ENCODE measurements at regions not wholly inside any gene's neighbourhood (a gene's known extent, or its start where the extent isn't known, plus 50 kb on each side); places are given as distances from the start of the nearest gene placed in this dataset.
"Not testable (repeated sequence)": the region's sequence is repeated elsewhere in the genome, so short reads cannot be mapped to it uniquely, and the experiment has no call there.

GRCh38 chr3:3902161-3902560, 102.9 kb downstream of the LRRN1 start:
- in situ Hi-C loops (cut with HindIII; ENCODE audit: low pct_unique_long_range_greater_than_20kb, low sequenced_read_pairs), result no loop called here
- no peak for DNase-seq (ENCODE audit: low read depth)

- in situ Hi-C loops (cut with HindIII; ENCODE audit: low pct_unique_long_range_greater_than_20kb, low sequenced_read_pairs), result no loop called here
- no peak for DNase-seq (ENCODE audit: low read depth)
These were observed 106.9 kb downstream of the LRRN1 start for GRCh38 chr3:3906171-3906570.

GRCh38 chr3:3907023-3907422, 107.8 kb downstream of the LRRN1 start:
- in situ Hi-C loops (cut with HindIII; ENCODE audit: low pct_unique_long_range_greater_than_20kb, low sequenced_read_pairs), result no loop called here
- DNase-seq (ENCODE audit: low read depth), result no peak

- no peak for DNase-seq (ENCODE audit: low read depth)
- in situ Hi-C loops (cut with HindIII; ENCODE audit: low pct_unique_long_range_greater_than_20kb, low sequenced_read_pairs), result no loop called here
These were observed 119.5 kb downstream of the LRRN1 start for GRCh38 chr3:3918763-3919162.

- DNase-seq (ENCODE audit: low read depth), result no peak
- in situ Hi-C loops (cut with HindIII; ENCODE audit: low pct_unique_long_range_greater_than_20kb, low sequenced_read_pairs), result no loop called here
These were observed 120.1 kb downstream of the LRRN1 start for GRCh38 chr3:3919316-3919715.

- in situ Hi-C loops (cut with HindIII; ENCODE audit: low pct_unique_long_range_greater_than_20kb, low sequenced_read_pairs), result no loop called here
- no peak for DNase-seq (ENCODE audit: low read depth)
These were observed 124.4 kb downstream of the LRRN1 start for GRCh38 chr3:3923619-3924018.

GRCh38 chr3:3927198-3927597, 128.0 kb downstream of the LRRN1 start:
- no peak for DNase-seq (ENCODE audit: low read depth)
- in situ Hi-C loops (cut with HindIII; ENCODE audit: low pct_unique_long_range_greater_than_20kb, low sequenced_read_pairs), result no loop called here

- no peak for DNase-seq (ENCODE audit: low read depth)
- in situ Hi-C loops (cut with HindIII; ENCODE audit: low pct_unique_long_range_greater_than_20kb, low sequenced_read_pairs), result no loop called here
These were observed 128.7 kb downstream of the LRRN1 start for GRCh38 chr3:3927965-3928364.

GRCh38 chr3:3941380-3941779, 142.1 kb downstream of the LRRN1 start:
- in situ Hi-C loops (cut with HindIII; ENCODE audit: low pct_unique_long_range_greater_than_20kb, low sequenced_read_pairs); DNase-seq (ENCODE audit: low read depth): not testable (repeated sequence)

GRCh38 chr3:3951071-3951470, 151.8 kb downstream of the LRRN1 start:
- in situ Hi-C loops (cut with HindIII; ENCODE audit: low pct_unique_long_range_greater_than_20kb, low sequenced_read_pairs), result no loop called here
- DNase-seq (ENCODE audit: low read depth), result no peak

- DNase-seq (ENCODE audit: low read depth), result no peak
- in situ Hi-C loops (cut with HindIII; ENCODE audit: low pct_unique_long_range_greater_than_20kb, low sequenced_read_pairs), result no loop called here
These were observed 152.3 kb downstream of the LRRN1 start for GRCh38 chr3:3951501-3951900.

GRCh38 chr3:3962867-3963266, 163.6 kb downstream of the LRRN1 start:
- in situ Hi-C loops (cut with HindIII; ENCODE audit: low pct_unique_long_range_greater_than_20kb, low sequenced_read_pairs); DNase-seq (ENCODE audit: low read depth): not testable (repeated sequence)

GRCh38 chr3:3984053-3984452, 184.8 kb downstream of the LRRN1 start:
- in situ Hi-C loops (cut with HindIII; ENCODE audit: low pct_unique_long_range_greater_than_20kb, low sequenced_read_pairs), result no loop called here
- no peak for DNase-seq (ENCODE audit: low read depth)

GRCh38 chr3:3991598-3991997, 192.4 kb downstream of the LRRN1 start:
- DNase-seq (ENCODE audit: low read depth), result no peak
- in situ Hi-C loops (cut with HindIII; ENCODE audit: low pct_unique_long_range_greater_than_20kb, low sequenced_read_pairs), result no loop called here

- in situ Hi-C loops (cut with HindIII; ENCODE audit: low pct_unique_long_range_greater_than_20kb, low sequenced_read_pairs), result no loop called here
- DNase-seq (ENCODE audit: low read depth), result no peak
These were observed 193.2 kb downstream of the LRRN1 start for GRCh38 chr3:3992312-3992874.

- in situ Hi-C loops (cut with HindIII; ENCODE audit: low pct_unique_long_range_greater_than_20kb, low sequenced_read_pairs), result no loop called here
These were observed 199.1 kb downstream of the LRRN1 start for GRCh38 chr3:3998140-3998922.

GRCh38 chr3:3999340-3999739, 200.1 kb downstream of the LRRN1 start:
- DNase-seq (ENCODE audit: low read depth); in situ Hi-C loops (cut with HindIII; ENCODE audit: low pct_unique_long_range_greater_than_20kb, low sequenced_read_pairs): not testable (repeated sequence)

More at GRCh38 chr3:3998140-3998922, 199.1 kb downstream of the LRRN1 start:
- DNase-seq (ENCODE audit: low read depth), result peak; percentile 4

- no peak for DNase-seq (ENCODE audit: low read depth)
- in situ Hi-C loops (cut with HindIII; ENCODE audit: low pct_unique_long_range_greater_than_20kb, low sequenced_read_pairs), result no loop called here
These were observed 202.7 kb downstream of the LRRN1 start for GRCh38 chr3:4001976-4002375.

GRCh38 chr3:4006288-4006687, 207.1 kb downstream of the LRRN1 start:
- in situ Hi-C loops (cut with HindIII; ENCODE audit: low pct_unique_long_range_greater_than_20kb, low sequenced_read_pairs), result no loop called here
- DNase-seq (ENCODE audit: low read depth), result no peak

- in situ Hi-C loops (cut with HindIII; ENCODE audit: low pct_unique_long_range_greater_than_20kb, low sequenced_read_pairs), result no loop called here
These were observed 209.0 kb downstream of the LRRN1 start for GRCh38 chr3:4008205-4008604.

More at GRCh38 chr3:4008205-4008604, 209.0 kb downstream of the LRRN1 start:
- no peak for DNase-seq (ENCODE audit: low read depth)

All from Caki2 (cell line).